ENCODE measurements at regions not wholly inside any gene's neighbourhood (a gene's known extent, or its start where the extent isn't known, plus 50 kb on each side); places are given as distances from the start of the nearest gene placed in this dataset.

GRCh38 chr4:124579896-124580295, 132.6 kb downstream of the ANKRD50 start:
- DNase-seq = no peak

- DNase-seq = no peak
Observed at GRCh38 chr4:124583797-124584196, 128.7 kb downstream of the ANKRD50 start.

- no peak for DNase-seq
Observed at GRCh38 chr4:124589786-124590185, 122.7 kb downstream of the ANKRD50 start.

- DNase-seq = no peak
Observed at GRCh38 chr4:124590480-124590879, 122.1 kb downstream of the ANKRD50 start.

- DNase-seq = no peak
Observed at GRCh38 chr4:124591637-124592036, 120.9 kb downstream of the ANKRD50 start.

- DNase-seq = no peak
Observed at GRCh38 chr4:124593494-124593893, 119.0 kb downstream of the ANKRD50 start.

- DNase-seq = no peak
Observed at GRCh38 chr4:124594945-124595344, 117.6 kb downstream of the ANKRD50 start.

- no peak for DNase-seq
Observed at GRCh38 chr4:124596816-124597215, 115.7 kb downstream of the ANKRD50 start.

- no peak for DNase-seq
Observed at GRCh38 chr4:124610211-124610610, 102.3 kb downstream of the ANKRD50 start.

Measured in hypothalamus (tissue), 51 donors.